CD4-positive, CD25-positive, alpha-beta regulatory T cell (primary cell): ENCODE measurements at regions not wholly inside any gene's neighbourhood (a gene's known extent, or its start where the extent isn't known, plus 50 kb on each side); places are given as distances from the start of the nearest gene placed in this dataset.

ENCODE experiments used
- ATAC-seq, 2 donors: fragments of 150-1000 bp; cut with Tn5 transposase; one replicate each; pipeline ENCODE4 v1.10.0; 2021; ENCODE audit warnings: low read depth in 2 of 2, moderate number of reproducible peaks in 2 of 2, moderate library complexity in 1 of 2
- DNase-seq, 3 donors: peaks; one replicate each; pipeline versions ENCODE4 v3.0.0 to v3.0.0-alpha.2; 2012 to 2022; ENCODE audit warnings: mixed read lengths in 1 of 3
- H3K27ac ChIP-seq: one replicate; pipeline ENCODE4 v1.7.0; 2013; ENCODE audit warnings: mild to moderate bottlenecking, low read length; ENCODE audit not compliant: insufficient read depth, poor library complexity, severe bottlenecking
- H3K27me3 ChIP-seq: one replicate; pipeline ENCODE4 v1.7.0; 2013; ENCODE audit warnings: low read length; ENCODE audit not compliant: control insufficient read depth, insufficient read depth
- H3K36me3 ChIP-seq: one replicate; pipeline ENCODE4 v1.7.0; 2013; ENCODE audit warnings: mild to moderate bottlenecking, low read length, moderate library complexity; ENCODE audit not compliant: control insufficient read depth, insufficient read depth
- H3K4me1 ChIP-seq: 2 replicates; pipeline ENCODE4 v1.7.0; 2013; ENCODE audit warnings: mild to moderate bottlenecking, low read length; ENCODE audit not compliant: insufficient read depth, control insufficient read depth, poor library complexity, severe bottlenecking
- H3K4me3 ChIP-seq: one replicate; pipeline ENCODE4 v1.7.0; 2013; ENCODE audit warnings: low read depth, mild to moderate bottlenecking, low read length, moderate library complexity
- H3K9me3 ChIP-seq, 2 experiments: 1 replicate in 1 of 2; 2 replicates in 1 of 2; pipeline ENCODE4 v1.7.0; 2013; ENCODE audit warnings: low read length in 2 of 2, mild to moderate bottlenecking in 1 of 2, moderate library complexity in 1 of 2; ENCODE audit not compliant: control insufficient read depth in 2 of 2
- H3K27ac Mint-ChIP-seq, 3 donors: one replicate each; pipeline ENCODE4 v1.8.0; 2020 to 2022; ENCODE audit warnings: mild to moderate bottlenecking in 3 of 3, mixed read lengths in 3 of 3, moderate library complexity in 2 of 3
- H3K27me3 Mint-ChIP-seq: one replicate; pipeline ENCODE4 v1.8.0; 2022; ENCODE audit warnings: mild to moderate bottlenecking, mixed read lengths
- H3K36me3 Mint-ChIP-seq: one replicate; pipeline ENCODE4 v1.8.0; 2020; ENCODE audit warnings: mixed read lengths
- H3K4me1 Mint-ChIP-seq, 4 donors: one replicate each; pipeline ENCODE4 v1.8.0; 2020 to 2022; ENCODE audit warnings: mixed read lengths in 4 of 4, mild to moderate bottlenecking in 1 of 4
- H3K4me3 Mint-ChIP-seq, 4 donors: one replicate each; pipeline ENCODE4 v1.8.0; 2020 to 2022; ENCODE audit warnings: mild to moderate bottlenecking in 4 of 4, mixed read lengths in 4 of 4, moderate library complexity in 3 of 4
- H3K9me3 Mint-ChIP-seq, 7 donors: one replicate each; pipeline ENCODE4 v1.8.0; 2020 to 2022; ENCODE audit warnings: mixed read lengths in 7 of 7, mild to moderate bottlenecking in 3 of 7, moderate library complexity in 2 of 7

DNA sequence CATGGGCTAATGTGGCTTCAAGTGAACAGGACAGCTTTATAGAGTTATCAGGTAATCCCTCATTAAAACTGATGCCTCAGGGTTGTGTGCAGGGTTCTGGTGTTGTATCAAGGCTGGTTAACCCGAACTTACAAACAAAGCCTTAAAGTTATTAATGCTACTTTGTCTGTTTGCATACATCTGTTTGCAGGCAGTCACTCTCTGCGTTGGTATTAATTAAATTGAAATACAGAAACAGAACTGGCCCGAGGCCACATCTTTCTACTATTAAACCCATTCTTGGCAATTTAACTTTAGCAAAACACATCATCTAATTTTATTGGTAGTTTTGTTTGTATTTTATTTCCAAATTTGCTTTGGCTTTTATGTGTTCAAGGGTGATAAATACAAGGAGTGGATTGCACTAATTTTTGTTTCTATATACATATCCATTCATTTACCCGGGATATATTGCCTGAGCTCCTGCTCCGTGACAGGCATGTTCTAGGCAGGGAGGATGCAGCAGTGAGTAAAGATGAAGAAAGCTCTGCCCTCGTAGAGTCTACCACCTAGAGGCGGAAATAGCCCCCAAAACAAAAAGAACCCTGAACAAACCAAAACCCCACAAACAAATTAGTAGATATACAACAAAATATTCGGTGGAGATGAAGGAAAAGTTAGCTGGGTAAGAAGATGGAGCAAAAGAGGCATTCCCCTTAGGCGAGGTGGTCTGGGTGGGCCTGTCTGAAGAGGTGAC lies 164.2 kb downstream of the MACROH2A1 start:
- Histone ChIP-seq H3K9me3 (no peaks in the 10 kb centered on the region), H3K4me1 (no peaks in the 10 kb centered on the region), H3K4me3 (no peak overlapping the region), H3K27me3 (no peaks in the 10 kb centered on the region), H3K36me3 (no peaks in the 10 kb centered on the region), H3K27ac (no peak overlapping the region)
- ATAC-seq (no peak), DNase-seq (no peak)
- no peaks in the 10 kb centered on the region for H3K36me3 Mint-ChIP-seq
- no peaks in the 10 kb centered on the region for H3K9me3 Mint-ChIP-seq
- H3K27me3 Mint-ChIP-seq, result peaks cover 4% of the 10 kb centered on the region
- peaks cover 0 to under 1% (median 0%) of the 10 kb centered on the region in 4 donors for H3K4me1 Mint-ChIP-seq
- H3K4me3 Mint-ChIP-seq, result no peak overlapping the region
- H3K27ac Mint-ChIP-seq, result no peak overlapping the region

DNA sequence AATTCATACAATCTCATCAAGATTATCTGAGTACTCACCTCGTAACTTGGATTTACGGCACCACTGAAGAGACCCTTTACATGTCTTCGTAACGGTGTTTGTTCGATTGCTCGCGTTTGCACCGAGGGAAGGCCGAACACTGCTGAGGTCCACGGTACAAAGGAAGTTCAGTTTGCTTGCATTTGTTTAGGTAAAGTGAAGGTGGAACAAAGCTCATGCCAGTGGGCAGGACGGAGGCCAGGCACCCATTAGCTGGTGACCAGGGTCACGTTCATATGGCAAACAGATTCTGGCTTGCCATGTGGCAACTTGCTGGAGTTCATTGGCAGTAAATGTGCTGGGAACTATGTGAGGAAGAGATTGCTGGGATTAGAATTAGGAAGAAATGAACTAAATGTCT lies 164.8 kb downstream of the MACROH2A1 start:
- H3K9me3 ChIP-seq, result no peaks in the 10 kb centered on the region

GRCh38 chr5:135233477-135233876 lies 165.6 kb downstream of the MACROH2A1 start:
- H3K4me3 ChIP-seq, result no peak overlapping the region
- H3K27me3 Mint-ChIP-seq, result peaks cover 4% of the 10 kb centered on the region
- no peaks in the 10 kb centered on the region for H3K9me3 Mint-ChIP-seq
- no peaks in the 10 kb centered on the region for H3K4me1 ChIP-seq
- H3K27me3 ChIP-seq, result no peaks in the 10 kb centered on the region
- no peak overlapping the region for H3K4me3 Mint-ChIP-seq
- no peaks in the 10 kb centered on the region for H3K36me3 Mint-ChIP-seq
- no peak overlapping the region for H3K27ac Mint-ChIP-seq
- no peak overlapping the region for H3K27ac ChIP-seq
- H3K4me1 Mint-ChIP-seq, result peaks cover 0 to 2% (median 0%) of the 10 kb centered on the region in 4 donors
- H3K9me3 ChIP-seq, result no peaks in the 10 kb centered on the region
- DNase-seq (no peak), ATAC-seq (no peak)
- H3K36me3 ChIP-seq, result no peaks in the 10 kb centered on the region

More for the DNA sequence above, 164.8 kb downstream of the MACROH2A1 start:
- Histone ChIP-seq H3K4me3 (no peak overlapping the region), H3K36me3 (no peaks in the 10 kb centered on the region), H3K4me1 (no peaks in the 10 kb centered on the region), H3K27ac (no peak overlapping the region), H3K27me3 (no peaks in the 10 kb centered on the region)
- peaks cover 0 to 2% (median 0%) of the 10 kb centered on the region in 4 donors for H3K4me1 Mint-ChIP-seq
- no peaks in the 10 kb centered on the region for H3K36me3 Mint-ChIP-seq
- no peak overlapping the region for H3K4me3 Mint-ChIP-seq
- H3K27me3 Mint-ChIP-seq, result peaks cover 4% of the 10 kb centered on the region
- ATAC-seq (no peak), DNase-seq (no peak)
- H3K27ac Mint-ChIP-seq, result no peak overlapping the region
- H3K9me3 Mint-ChIP-seq, result no peaks in the 10 kb centered on the region

GRCh38 chr5:135232958-135233357 lies 166.1 kb downstream of the MACROH2A1 start:
- peaks cover 4% of the 10 kb centered on the region for H3K27me3 Mint-ChIP-seq
- no peak overlapping the region for H3K4me3 Mint-ChIP-seq
- Histone ChIP-seq H3K36me3 (no peaks in the 10 kb centered on the region), H3K27me3 (peaks cover 2% of the 10 kb centered on the region), H3K9me3 (no peaks in the 10 kb centered on the region), H3K27ac (no peak overlapping the region), H3K4me1 (no peaks in the 10 kb centered on the region), H3K4me3 (no peak overlapping the region)
- ATAC-seq (no peak), DNase-seq (no peak)
- H3K9me3 Mint-ChIP-seq, result no peaks in the 10 kb centered on the region
- H3K4me1 Mint-ChIP-seq, result peaks cover 0 to 2% (median 0%) of the 10 kb centered on the region in 4 donors
- H3K27ac Mint-ChIP-seq, result no peak overlapping the region
- no peaks in the 10 kb centered on the region for H3K36me3 Mint-ChIP-seq

DNA sequence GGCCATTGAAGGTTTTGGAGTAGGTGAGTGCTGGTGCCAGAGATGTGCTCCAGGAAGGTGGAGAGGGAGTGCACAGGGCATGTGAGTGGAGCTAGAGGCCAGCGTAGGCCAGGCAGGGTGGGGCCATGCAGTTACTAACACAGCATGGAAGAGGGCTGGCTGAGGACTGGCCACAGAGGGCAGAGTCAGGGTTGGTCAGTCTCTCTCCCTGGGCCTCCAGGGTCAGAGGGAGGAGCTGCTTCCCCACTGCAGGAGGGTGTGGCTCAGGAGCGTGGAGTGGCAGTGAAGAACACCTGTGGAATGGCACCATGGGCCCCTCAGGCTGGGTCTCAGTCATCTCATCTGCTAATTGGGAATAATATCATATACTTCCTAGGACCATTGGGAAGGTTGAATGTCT lies 167.7 kb downstream of the MACROH2A1 start:
- no peak overlapping the region for H3K27ac ChIP-seq
- no peaks in the 10 kb centered on the region for H3K9me3 ChIP-seq
- H3K4me1 ChIP-seq, result no peaks in the 10 kb centered on the region
- H3K9me3 Mint-ChIP-seq, result no peaks in the 10 kb centered on the region
- H3K27me3 Mint-ChIP-seq, result peaks cover 4% of the 10 kb centered on the region
- no peaks in the 10 kb centered on the region for H3K36me3 Mint-ChIP-seq
- no peak overlapping the region for H3K4me3 ChIP-seq
- H3K4me3 Mint-ChIP-seq, result no peak overlapping the region
- peaks cover 0 to 2% (median 0%) of the 10 kb centered on the region in 4 donors for H3K4me1 Mint-ChIP-seq
- DNase-seq (no peak), ATAC-seq (no peak)
- no peak overlapping the region for H3K27ac Mint-ChIP-seq
- H3K36me3 ChIP-seq, result no peaks in the 10 kb centered on the region
- H3K27me3 ChIP-seq, result peaks cover 2% of the 10 kb centered on the region

- Mint-ChIP-seq H3K36me3 (no peaks in the 10 kb centered on the region), H3K9me3 (no peaks in the 10 kb centered on the region), H3K4me1 (peaks cover 0 to 2% (median 0%) of the 10 kb centered on the region in 4 donors), H3K4me3 (no peak overlapping the region), H3K27me3 (peaks cover 4% of the 10 kb centered on the region), H3K27ac (no peak overlapping the region)
- Histone ChIP-seq H3K36me3 (no peaks in the 10 kb centered on the region), H3K27me3 (peaks cover 2% of the 10 kb centered on the region), H3K27ac (no peak overlapping the region), H3K4me1 (no peaks in the 10 kb centered on the region), H3K4me3 (no peak overlapping the region), H3K9me3 (no peaks in the 10 kb centered on the region)
- ATAC-seq, result no peak
- DNase-seq, result no peak
Observed at GRCh38 chr5:135230251-135230925, 168.6 kb downstream of the MACROH2A1 start.

DNA sequence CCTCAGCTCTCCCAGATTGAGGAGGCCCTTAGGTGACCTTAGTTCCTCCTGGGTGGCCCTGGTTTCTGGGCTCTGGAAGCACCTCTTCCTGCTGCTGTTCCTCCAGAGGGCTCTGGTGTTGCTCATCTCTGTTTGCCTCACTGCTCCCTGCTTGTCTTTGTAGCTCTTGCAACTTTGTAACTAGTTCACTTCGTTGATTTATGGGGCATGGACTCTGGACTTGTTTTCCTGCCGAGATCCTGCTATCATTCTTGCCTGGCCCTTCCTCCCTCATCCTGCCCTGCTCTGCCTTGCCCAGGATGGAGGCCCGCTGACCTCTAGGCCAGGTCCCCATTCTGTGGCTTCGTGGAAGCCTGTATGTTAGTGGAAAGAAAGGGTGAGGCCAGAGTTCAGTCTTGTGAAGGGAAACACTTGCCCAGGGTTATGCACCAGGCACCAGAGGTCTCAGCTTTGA lies 169.3 kb downstream of the MACROH2A1 start:
- Histone ChIP-seq H3K4me1 (no peaks in the 10 kb centered on the region), H3K36me3 (no peaks in the 10 kb centered on the region), H3K27me3 (peaks cover 2% of the 10 kb centered on the region), H3K4me3 (no peak overlapping the region), H3K9me3 (no peaks in the 10 kb centered on the region), H3K27ac (no peak overlapping the region)
- Mint-ChIP-seq H3K4me1 (peaks cover 0 to 2% (median 0%) of the 10 kb centered on the region in 4 donors), H3K9me3 (no peaks in the 10 kb centered on the region), H3K27me3 (no peaks in the 10 kb centered on the region), H3K36me3 (no peaks in the 10 kb centered on the region), H3K4me3 (no peak overlapping the region), H3K27ac (no peak overlapping the region)
- ATAC-seq (no peak), DNase-seq (no peak)

DNA sequence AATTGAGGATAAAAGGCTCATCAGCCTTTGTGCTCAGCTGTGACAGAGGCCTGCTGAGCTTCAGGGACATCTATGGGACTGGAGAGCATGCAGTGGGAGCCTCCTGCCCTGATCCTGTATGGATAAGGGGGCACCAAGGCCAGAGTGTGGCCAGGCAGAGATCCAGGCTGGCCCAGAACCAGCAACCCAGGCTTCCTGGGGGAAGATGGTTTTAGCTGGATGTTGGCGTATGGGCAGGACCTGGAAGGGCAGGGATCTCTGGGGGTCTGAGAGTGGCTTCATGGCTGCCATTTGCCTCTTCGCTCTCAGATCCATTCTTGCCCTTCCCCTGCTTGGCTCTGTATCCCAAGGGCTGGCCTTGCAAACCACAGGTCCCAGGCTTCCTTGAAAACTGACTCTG lies 169.9 kb downstream of the MACROH2A1 start:
- H3K9me3 Mint-ChIP-seq, result no peaks in the 10 kb centered on the region
- no peaks in the 10 kb centered on the region for H3K9me3 ChIP-seq
- H3K27ac ChIP-seq, result no peak overlapping the region
- H3K27me3 ChIP-seq, result peaks cover 2% of the 10 kb centered on the region
- H3K27ac Mint-ChIP-seq, result no peak overlapping the region
- no peak overlapping the region for H3K4me3 Mint-ChIP-seq
- DNase-seq (no peak), ATAC-seq (no peak)
- H3K36me3 Mint-ChIP-seq, result no peaks in the 10 kb centered on the region
- no peaks in the 10 kb centered on the region for H3K4me1 ChIP-seq
- no peak overlapping the region for H3K4me3 ChIP-seq
- peaks cover 0 to 2% (median 0%) of the 10 kb centered on the region in 4 donors for H3K4me1 Mint-ChIP-seq
- H3K36me3 ChIP-seq, result no peaks in the 10 kb centered on the region
- H3K27me3 Mint-ChIP-seq, result peaks cover 5% of the 10 kb centered on the region
